MM.1S (cell line): ENCODE measurements at regions not wholly inside any gene's neighbourhood (a gene's known extent, or its start where the extent isn't known, plus 50 kb on each side); places are given as distances from the start of the nearest gene placed in this dataset.

Source experiments
- DNase-seq: peaks from one replicate; pipeline ENCODE4 v3.0.0-alpha.2; 2015
- H2AFZ ChIP-seq: fragments of 300-600 bp; sonication (generic); 2 replicates; pipeline ENCODE4 v1.6.0; 2016; ENCODE audit warnings: antibody characterized with exemption, low read length
- H3F3A ChIP-seq: fragments of 300-600 bp; sonication (generic); 2 replicates; pipeline ENCODE4 v1.6.1; 2016; ENCODE audit warnings: mild to moderate bottlenecking, antibody characterized with exemption, low read length, moderate library complexity, mixed read lengths; ENCODE audit not compliant: insufficient read depth
- H3K27ac ChIP-seq: fragments of 300-600 bp; sonication (generic); 2 replicates; pipeline ENCODE4 v1.5.1; 2016; ENCODE audit warnings: mild to moderate bottlenecking, low read length
- H3K27me3 ChIP-seq: fragments of 300-600 bp; sonication (generic); replicated peaks from 2 replicates; pipeline ENCODE4 v1.6.0; 2016; ENCODE audit warnings: low read length; ENCODE audit not compliant: insufficient read depth
- H3K36me3 ChIP-seq: fragments of 300-600 bp; sonication (generic); replicated peaks from 2 replicates; pipeline ENCODE4 v1.6.1; 2016; ENCODE audit warnings: mild to moderate bottlenecking, low read length, mixed read lengths; ENCODE audit not compliant: insufficient read depth
- H3K4me1 ChIP-seq: fragments of 300-600 bp; sonication (generic); 2 replicates; pipeline ENCODE4 v1.6.1; 2016; ENCODE audit warnings: low read length, mixed read lengths
- H3K4me2 ChIP-seq: fragments of 300-600 bp; sonication (generic); 2 replicates; pipeline ENCODE4 v1.6.0; 2016; ENCODE audit warnings: low read depth, low read length
- H3K4me3 ChIP-seq: fragments of 300-600 bp; sonication (generic); 2 replicates; pipeline ENCODE4 v1.5.1; 2016; ENCODE audit warnings: low read length, mixed read lengths
- H3K79me2 ChIP-seq: fragments of 300-600 bp; sonication (generic); 2 replicates; pipeline ENCODE4 v1.6.1; 2016; ENCODE audit warnings: mixed run types, low read length, mixed read lengths
- H3K9ac ChIP-seq: fragments of 300-600 bp; sonication (generic); 2 replicates; pipeline ENCODE4 v1.6.1; 2016; ENCODE audit warnings: low read length, mixed read lengths
- H3K9me2 ChIP-seq: fragments of 300-600 bp; sonication (generic); replicated peaks from 2 replicates; pipeline ENCODE4 v1.6.1; 2016; ENCODE audit warnings: mild to moderate bottlenecking, low read length, mixed read lengths; ENCODE audit not compliant: insufficient read depth
- H3K9me3 ChIP-seq: fragments of 300-600 bp; sonication (generic); replicated peaks from 2 replicates; pipeline ENCODE4 v1.6.1; 2016; ENCODE audit warnings: mild to moderate bottlenecking, low read length, mixed read lengths; ENCODE audit not compliant: insufficient read depth
- H4K20me1 ChIP-seq: fragments of 300-600 bp; sonication (generic); 2 replicates; pipeline ENCODE4 v1.6.1; 2016; ENCODE audit warnings: mild to moderate bottlenecking, low read length, moderate library complexity, mixed read lengths; ENCODE audit not compliant: insufficient read depth
- CTCF ChIP-seq: fragments of 300-600 bp; sonication (generic); IDR thresholded peaks from 2 replicates; pipeline ENCODE4 v1.5.1; 2016; ENCODE audit warnings: antibody characterized with exemption, low read length, mixed read lengths
- EZH2 ChIP-seq: fragments of 300-600 bp; sonication (generic); optimal IDR thresholded peaks from 2 replicates; pipeline ENCODE3; 2017; ENCODE audit warnings: low read depth, mild to moderate bottlenecking, antibody characterized with exemption, low read length, mixed read lengths
- EZH2phosphoT487 ChIP-seq: fragments of 300-600 bp; sonication (generic); IDR thresholded peaks from 2 replicates; pipeline ENCODE4 v1.6.1; 2018; ENCODE audit warnings: antibody characterized with exemption, low read length

- Histone ChIP-seq H3K27me3 (peaks cover 13% of the 10 kb centered on the region; the same call in 1 of the 2 replicates), H3K4me3 (no peak overlapping the region), H3K9ac (no peak overlapping the region)
Measured at GRCh38 chr11:116579857-116580727, 192.7 kb downstream of the BUD13 start.

GRCh38 chr11:116579031-116579653, 193.6 kb downstream of the BUD13 start:
- Histone ChIP-seq H4K20me1 (no peaks in the 10 kb centered on the region), H3K79me2 (no peaks in the 10 kb centered on the region), H3F3A (no peaks in the 10 kb centered on the region), H3K4me3 (no peak overlapping the region), H3K9me2 (no peaks in the 10 kb centered on the region), H3K9ac (no peak overlapping the region), H2AFZ (no peak overlapping the region), H3K27ac (no peak overlapping the region), H3K36me3 (no peaks in the 10 kb centered on the region), H3K4me2 (no peak overlapping the region), H3K4me1 (no peaks in the 10 kb centered on the region), H3K9me3 (no peaks in the 10 kb centered on the region), H3K27me3 (peaks cover 6% of the 10 kb centered on the region; the same call in 1 of the 2 replicates)
- TF ChIP-seq EZH2 (no peak), EZH2phosphoT487 (no peak), CTCF (no peak)
- DNase-seq: no peak

More at GRCh38 chr11:116579857-116580727, 192.7 kb downstream of the BUD13 start:
- H3F3A ChIP-seq: no peaks in the 10 kb centered on the region
- no peak overlapping the region for H2AFZ ChIP-seq
- H3K79me2 ChIP-seq: no peaks in the 10 kb centered on the region
- TF ChIP-seq EZH2 (no peak), EZH2phosphoT487 (no peak), CTCF (no peak)
- no peak overlapping the region for H3K4me2 ChIP-seq
- no peaks in the 10 kb centered on the region for H3K4me1 ChIP-seq
- no peaks in the 10 kb centered on the region for H3K9me2 ChIP-seq
- no peaks in the 10 kb centered on the region for H3K36me3 ChIP-seq
- no peaks in the 10 kb centered on the region for H4K20me1 ChIP-seq
- H3K27ac ChIP-seq: no peak overlapping the region
- no peak for DNase-seq
- H3K9me3 ChIP-seq: no peaks in the 10 kb centered on the region

GRCh38 chr11:116577956-116578355, 194.8 kb downstream of the BUD13 start:
- TF ChIP-seq EZH2 (no peak), EZH2phosphoT487 (no peak), CTCF (no peak)
- Histone ChIP-seq H2AFZ (no peak overlapping the region), H4K20me1 (no peaks in the 10 kb centered on the region), H3K9ac (no peak overlapping the region), H3K79me2 (no peaks in the 10 kb centered on the region), H3K36me3 (no peaks in the 10 kb centered on the region), H3F3A (no peaks in the 10 kb centered on the region), H3K27me3 (no peaks in the 10 kb centered on the region; the same call in 1 of the 2 replicates), H3K9me2 (no peaks in the 10 kb centered on the region), H3K27ac (no peak overlapping the region), H3K4me3 (no peak overlapping the region), H3K4me2 (no peak overlapping the region), H3K9me3 (no peaks in the 10 kb centered on the region), H3K4me1 (no peaks in the 10 kb centered on the region)
- no peak for DNase-seq
